Kidney epithelial cell (primary cell): ENCODE measurements at regions not wholly inside any gene's neighbourhood (a gene's known extent, or its start where the extent isn't known, plus 50 kb on each side); places are given as distances from the start of the nearest gene placed in this dataset.

Experiments used
- DNase-seq: peaks from one replicate; pipeline ENCODE4 v3.0.0-alpha.2; 2010; ENCODE audit warnings: low read depth
- H3K27me3 ChIP-seq: 2 replicates; pipeline ENCODE4 v1.6.0; 2011; ENCODE audit warnings: low read length; ENCODE audit not compliant: control insufficient read depth, insufficient read depth
- H3K36me3 ChIP-seq: 2 replicates; pipeline ENCODE4 v1.5.1; 2011; ENCODE audit warnings: low read length; ENCODE audit not compliant: control insufficient read depth, insufficient read depth
- H3K4me3 ChIP-seq: 2 replicates; pipeline ENCODE4 v1.5.1; 2011; ENCODE audit warnings: low read depth, mild to moderate bottlenecking, control low read depth, low read length
- TF ChIP-seq, protein P1 (sequence below): IDR thresholded peaks from 2 replicates; pipeline ENCODE4 v1.5.1; 2011; ENCODE audit warnings: mild to moderate bottlenecking, moderate library complexity, low read length, control low read depth, inconsistent platforms; ENCODE audit not compliant: insufficient read depth, poor library complexity, severe bottlenecking

DNA sequence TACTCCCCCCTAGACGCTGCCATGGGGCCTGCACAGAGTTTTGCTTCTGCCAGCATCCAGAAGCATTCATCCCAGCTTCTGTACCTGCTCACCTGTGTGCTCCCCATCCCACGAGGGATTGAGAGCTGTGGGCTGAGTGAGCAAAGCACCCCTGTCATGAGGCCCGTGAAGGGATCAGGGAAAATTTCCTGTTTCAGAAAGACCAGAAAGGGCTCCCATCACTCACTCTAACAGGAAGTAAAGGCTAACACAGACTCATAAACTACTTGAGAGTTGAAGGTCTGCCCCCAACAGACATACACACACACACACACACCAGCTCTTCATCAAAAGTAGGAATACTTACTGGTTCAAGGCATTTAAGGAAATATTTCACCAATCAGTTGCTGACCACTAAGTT is 256.5 kb upstream of the NT5E start:
- DNase-seq, result no peak
- Histone ChIP-seq H3K36me3 (no peaks in the 10 kb centered on the region), H3K4me3 (no peak overlapping the region), H3K27me3 (no peaks in the 10 kb centered on the region)
- TF ChIP-seq, protein P1, sequence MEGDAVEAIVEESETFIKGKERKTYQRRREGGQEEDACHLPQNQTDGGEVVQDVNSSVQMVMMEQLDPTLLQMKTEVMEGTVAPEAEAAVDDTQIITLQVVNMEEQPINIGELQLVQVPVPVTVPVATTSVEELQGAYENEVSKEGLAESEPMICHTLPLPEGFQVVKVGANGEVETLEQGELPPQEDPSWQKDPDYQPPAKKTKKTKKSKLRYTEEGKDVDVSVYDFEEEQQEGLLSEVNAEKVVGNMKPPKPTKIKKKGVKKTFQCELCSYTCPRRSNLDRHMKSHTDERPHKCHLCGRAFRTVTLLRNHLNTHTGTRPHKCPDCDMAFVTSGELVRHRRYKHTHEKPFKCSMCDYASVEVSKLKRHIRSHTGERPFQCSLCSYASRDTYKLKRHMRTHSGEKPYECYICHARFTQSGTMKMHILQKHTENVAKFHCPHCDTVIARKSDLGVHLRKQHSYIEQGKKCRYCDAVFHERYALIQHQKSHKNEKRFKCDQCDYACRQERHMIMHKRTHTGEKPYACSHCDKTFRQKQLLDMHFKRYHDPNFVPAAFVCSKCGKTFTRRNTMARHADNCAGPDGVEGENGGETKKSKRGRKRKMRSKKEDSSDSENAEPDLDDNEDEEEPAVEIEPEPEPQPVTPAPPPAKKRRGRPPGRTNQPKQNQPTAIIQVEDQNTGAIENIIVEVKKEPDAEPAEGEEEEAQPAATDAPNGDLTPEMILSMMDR, result no peak

DNA sequence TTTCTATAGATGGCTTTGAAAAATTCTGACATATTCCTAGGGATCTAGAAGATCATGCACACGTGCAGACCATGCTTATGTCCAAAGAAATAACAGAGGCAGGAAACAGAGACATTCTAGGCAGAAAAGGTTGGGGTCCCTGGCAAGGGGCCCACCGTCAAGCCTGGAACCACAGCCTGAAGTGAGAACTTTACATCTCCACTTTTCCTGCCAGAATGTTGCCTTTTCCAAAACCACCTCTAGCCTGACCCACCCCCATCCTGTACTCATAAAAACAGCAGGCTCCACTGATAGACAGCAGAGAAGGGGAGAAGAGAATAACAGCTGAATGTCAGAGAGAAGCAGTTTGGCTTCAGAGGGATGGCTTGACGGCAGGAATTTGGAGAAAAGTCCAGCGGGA is 257.3 kb upstream of the NT5E start:
- H3K4me3 ChIP-seq, result no peak overlapping the region
- TF ChIP-seq, protein P1, result no peak
- no peak for DNase-seq
- H3K27me3 ChIP-seq, result no peaks in the 10 kb centered on the region
- H3K36me3 ChIP-seq, result no peaks in the 10 kb centered on the region

DNA sequence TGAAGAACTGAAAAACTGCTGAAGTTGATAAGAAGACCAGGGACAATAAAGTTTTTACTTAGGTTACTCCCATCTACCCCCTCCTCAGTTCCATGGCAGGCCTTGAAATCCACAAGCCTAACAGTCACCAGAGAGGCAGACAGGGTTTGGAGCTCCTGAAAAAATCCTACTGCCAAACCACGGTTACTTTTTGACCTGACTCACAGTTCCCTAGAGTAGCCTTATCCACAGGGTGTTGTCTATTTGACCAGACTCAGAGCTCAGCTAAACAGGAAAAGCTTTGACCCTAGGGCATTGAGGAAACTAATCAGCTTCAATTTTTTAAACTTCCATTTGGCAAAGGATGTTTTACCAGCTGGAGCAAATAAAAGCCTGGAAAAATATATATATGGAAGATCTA is 257.7 kb upstream of the NT5E start:
- H3K27me3 ChIP-seq, result no peaks in the 10 kb centered on the region
- DNase-seq, result no peak
- no peak overlapping the region for H3K4me3 ChIP-seq
- H3K36me3 ChIP-seq, result no peaks in the 10 kb centered on the region
- TF ChIP-seq, protein P1, result no peak

DNA sequence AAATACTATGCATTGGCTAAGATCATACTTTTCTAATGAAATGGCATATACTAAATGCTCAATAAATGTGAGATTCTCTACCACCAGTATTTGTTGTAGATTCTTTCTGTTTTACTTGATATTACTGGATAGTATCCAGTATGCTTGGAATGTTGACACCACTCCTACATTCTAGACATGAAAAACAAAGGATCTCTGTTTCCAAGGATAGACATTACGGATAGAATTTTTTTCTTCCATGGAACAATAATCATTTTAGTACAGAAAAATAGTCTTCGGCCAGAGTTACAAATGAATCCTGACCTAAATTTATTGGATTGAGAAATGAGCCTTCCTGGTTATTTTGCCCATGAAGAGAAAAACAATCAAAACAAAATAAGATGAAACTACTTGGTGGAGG is 258.2 kb upstream of the NT5E start:
- H3K27me3 ChIP-seq, result no peaks in the 10 kb centered on the region
- TF ChIP-seq, protein P1, result no peak
- no peak for DNase-seq
- no peak overlapping the region for H3K4me3 ChIP-seq
- H3K36me3 ChIP-seq, result no peaks in the 10 kb centered on the region

DNA sequence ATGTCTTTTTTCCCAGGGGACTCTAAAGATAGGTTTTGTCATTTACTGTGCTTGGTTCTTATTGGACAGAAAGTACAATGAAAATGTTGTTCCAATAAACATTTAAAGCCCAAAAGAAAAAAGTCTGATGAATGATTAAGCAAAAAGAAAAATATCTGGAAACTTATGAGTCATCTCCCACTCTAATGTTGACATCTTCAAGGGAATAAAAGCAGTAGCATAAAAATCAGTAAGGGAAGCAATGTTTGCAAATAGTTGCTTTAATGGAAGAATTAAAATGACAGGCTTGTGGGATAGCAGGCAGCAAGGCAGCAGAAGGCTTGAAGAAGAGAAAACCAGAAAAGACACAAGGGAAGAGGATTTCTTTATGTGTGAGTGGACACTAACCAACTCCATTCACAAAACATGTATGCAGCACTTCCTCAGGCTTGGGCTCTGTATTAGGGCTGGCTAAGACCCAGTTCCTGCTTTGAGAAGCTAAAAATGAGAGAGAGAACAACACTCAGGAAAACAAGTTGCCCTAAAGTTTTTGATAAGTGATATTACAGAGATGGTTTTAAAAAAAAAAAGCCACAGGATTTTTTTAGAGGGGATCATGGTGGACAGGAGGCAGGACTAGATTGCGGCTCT is 263.2 kb upstream of the NT5E start:
- Histone ChIP-seq H3K27me3 (no peaks in the 10 kb centered on the region), H3K4me3 (no peak overlapping the region), H3K36me3 (no peaks in the 10 kb centered on the region)
- TF ChIP-seq, protein P1, result no peak
- no peak for DNase-seq

DNA sequence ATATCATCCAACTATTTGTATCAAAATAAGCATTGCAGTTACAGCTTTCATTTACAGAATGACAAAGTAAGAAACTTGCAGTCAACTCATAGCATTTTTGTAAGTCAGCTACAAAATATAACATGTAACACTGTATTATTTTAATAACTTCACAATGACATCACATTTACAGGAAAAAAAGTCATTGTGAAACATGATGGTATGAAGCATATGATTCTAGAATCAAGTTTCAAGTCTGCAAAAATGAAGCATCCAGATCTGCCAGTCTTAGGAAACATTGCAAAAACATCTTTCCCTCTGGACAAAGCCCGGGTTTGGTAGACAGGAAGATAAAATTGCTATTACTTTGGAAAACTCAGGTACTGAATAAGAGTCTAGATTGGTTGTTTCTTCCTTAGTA is 263.9 kb upstream of the NT5E start:
- H3K27me3 ChIP-seq, result no peaks in the 10 kb centered on the region
- no peak for DNase-seq
- TF ChIP-seq, protein P1, result no peak
- no peaks in the 10 kb centered on the region for H3K36me3 ChIP-seq
- no peak overlapping the region for H3K4me3 ChIP-seq
